Breast epithelium (tissue), 4 donors: ENCODE measurements at regions not wholly inside any gene's neighbourhood (a gene's known extent, or its start where the extent isn't known, plus 50 kb on each side); places are given as distances from the start of the nearest gene placed in this dataset.

Experiments used
- DNase-seq, 2 donors: peaks; one replicate each; pipeline ENCODE4 v3.0.0-alpha.2; 2019; ENCODE audit warnings: low spot score in 2 of 2
- H3K27ac ChIP-seq, 2 donors: fragments of 200-600 bp; sonication (generic) in 1 of 2; one replicate each; pipeline ENCODE4 v1.5.1; 2016 to 2019; ENCODE audit warnings: mild to moderate bottlenecking in 1 of 2
- H3K27me3 ChIP-seq, 2 donors: fragments of 200-600 bp; sonication (generic) in 1 of 2; one replicate each; pipeline versions ENCODE4 v1.5.1 to v1.6.0; 2017 to 2019; ENCODE audit warnings: control low read depth in 1 of 2, mild to moderate bottlenecking in 1 of 2
- H3K36me3 ChIP-seq: fragments of 200-600 bp; one replicate; pipeline ENCODE4 v1.5.1; 2019
- H3K4me1 ChIP-seq, 2 donors: fragments of 200-600 bp; sonication (generic); one replicate each; pipeline ENCODE4 v1.5.1; 2016 to 2019; ENCODE audit warnings: control low read depth in 1 of 2
- H3K4me3 ChIP-seq, 3 donors: fragments of 200-600 bp; sonication (generic); 1 replicate in 2 of 3; 2 replicates in 1 of 3; pipeline ENCODE4 v1.5.1; 2016 to 2019; ENCODE audit warnings: mild to moderate bottlenecking in 3 of 3, moderate library complexity in 2 of 3
- H3K9me3 ChIP-seq, 2 donors: fragments of 200-600 bp; sonication (generic) in 1 of 2; one replicate each; pipeline ENCODE4 v1.5.1; 2016 to 2019; ENCODE audit warnings: control low read depth in 1 of 2
- POLR2A ChIP-seq: fragments of 450-650 bp; IDR thresholded peaks from one replicate; pipeline ENCODE4 v1.6.1; 2016; ENCODE audit warnings: antibody characterized with exemption, mild to moderate bottlenecking, moderate library complexity
- POLR2AphosphoS5 ChIP-seq, 3 donors: sonication (generic); formaldehyde crosslinking; IDR thresholded peaks; one replicate each; pipeline ENCODE4 v1.6.1; 2017; ENCODE audit warnings: antibody characterized with exemption in 3 of 3
- intact Hi-C: fragments of 100-400 bp; cut with DNase I; formaldehyde crosslinking; loops from one replicate; pipeline ENCODE4 v1.15.1; 2023; ENCODE audit warnings: low total_unique reads
- TF ChIP-seq, protein P1 (sequence below), 3 donors: fragments of 450-650 bp; IDR thresholded peaks; one replicate each; pipeline ENCODE4 v1.5.1; 2016 to 2017; ENCODE audit warnings: antibody characterized with exemption in 3 of 3, mild to moderate bottlenecking in 3 of 3, moderate library complexity in 3 of 3

GRCh38 chr3:17795711-17796110 lies 53.3 kb upstream of the TBC1D5 start:
- H3K27ac ChIP-seq = no peak overlapping the region

GRCh38 chr3:17795280-17795679 lies 52.8 kb upstream of the TBC1D5 start:
- no peaks in the 10 kb centered on the region for H3K36me3 ChIP-seq
- no peak for TF ChIP-seq POLR2AphosphoS5 (IDR thresholded peaks at IDR 0.05)
- TF ChIP-seq, protein P1, sequence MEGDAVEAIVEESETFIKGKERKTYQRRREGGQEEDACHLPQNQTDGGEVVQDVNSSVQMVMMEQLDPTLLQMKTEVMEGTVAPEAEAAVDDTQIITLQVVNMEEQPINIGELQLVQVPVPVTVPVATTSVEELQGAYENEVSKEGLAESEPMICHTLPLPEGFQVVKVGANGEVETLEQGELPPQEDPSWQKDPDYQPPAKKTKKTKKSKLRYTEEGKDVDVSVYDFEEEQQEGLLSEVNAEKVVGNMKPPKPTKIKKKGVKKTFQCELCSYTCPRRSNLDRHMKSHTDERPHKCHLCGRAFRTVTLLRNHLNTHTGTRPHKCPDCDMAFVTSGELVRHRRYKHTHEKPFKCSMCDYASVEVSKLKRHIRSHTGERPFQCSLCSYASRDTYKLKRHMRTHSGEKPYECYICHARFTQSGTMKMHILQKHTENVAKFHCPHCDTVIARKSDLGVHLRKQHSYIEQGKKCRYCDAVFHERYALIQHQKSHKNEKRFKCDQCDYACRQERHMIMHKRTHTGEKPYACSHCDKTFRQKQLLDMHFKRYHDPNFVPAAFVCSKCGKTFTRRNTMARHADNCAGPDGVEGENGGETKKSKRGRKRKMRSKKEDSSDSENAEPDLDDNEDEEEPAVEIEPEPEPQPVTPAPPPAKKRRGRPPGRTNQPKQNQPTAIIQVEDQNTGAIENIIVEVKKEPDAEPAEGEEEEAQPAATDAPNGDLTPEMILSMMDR (IDR thresholded peaks at IDR 0.05) = no peak
- no peak for TF ChIP-seq POLR2A
- no peak overlapping the region for H3K27ac ChIP-seq
- H3K9me3 ChIP-seq = peaks cover 0 to 14% of the 10 kb centered on the region in 2 donors
- intact Hi-C loops = no loop called here
- no peak overlapping the region for H3K4me3 ChIP-seq
- no peak for DNase-seq
- H3K4me1 ChIP-seq = no peaks in the 10 kb centered on the region
- no peaks in the 10 kb centered on the region for H3K27me3 ChIP-seq

More at GRCh38 chr3:17795711-17796110, 53.3 kb upstream of the TBC1D5 start:
- Histone ChIP-seq H3K4me3 (no peak overlapping the region), H3K27me3 (no peaks in the 10 kb centered on the region), H3K36me3 (no peaks in the 10 kb centered on the region), H3K4me1 (no peaks in the 10 kb centered on the region), H3K9me3 (peaks cover 0 to 11% of the 10 kb centered on the region in 2 donors)
- intact Hi-C loops = no loop called here
- no peak for TF ChIP-seq POLR2A
- DNase-seq = no peak

DNA sequence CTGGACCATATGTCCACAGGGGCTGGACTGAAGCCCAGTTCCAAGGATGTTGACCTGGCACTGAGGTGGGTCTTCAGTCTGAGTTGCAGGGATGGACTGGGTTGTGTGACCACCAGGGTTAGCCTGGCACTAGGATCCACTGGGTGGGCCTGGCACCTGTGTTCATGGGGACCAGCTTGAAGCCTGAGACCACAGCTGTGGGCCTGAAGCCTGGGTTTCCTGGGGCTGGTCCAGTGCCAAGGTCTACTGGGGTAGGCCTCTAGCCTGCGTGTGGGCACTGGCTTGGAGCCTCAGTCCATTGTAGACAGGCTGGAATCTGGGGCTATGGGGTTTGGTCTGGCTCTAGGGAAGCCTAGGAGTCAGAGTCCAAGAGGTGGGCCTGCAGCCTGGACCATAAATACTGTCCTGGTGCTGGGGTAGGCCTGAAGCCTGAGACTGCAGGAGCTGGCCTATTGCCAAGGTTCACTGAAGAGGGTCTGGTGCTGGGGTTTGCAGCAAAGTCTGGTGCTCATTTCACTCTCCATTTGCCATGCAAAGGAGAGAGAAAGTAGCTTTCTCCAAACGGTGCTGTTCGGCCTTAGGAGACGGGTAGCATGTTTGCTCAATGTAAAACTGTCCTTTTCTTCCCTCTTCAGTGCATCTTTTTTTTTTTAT lies 51.2 kb upstream of the TBC1D5 start:
- Histone ChIP-seq H3K9me3 (peaks cover 0 to 14% of the 10 kb centered on the region in 2 donors), H3K36me3 (no peaks in the 10 kb centered on the region), H3K4me3 (no peak overlapping the region), H3K27ac (no peak overlapping the region), H3K4me1 (no peaks in the 10 kb centered on the region), H3K27me3 (no peaks in the 10 kb centered on the region)
- DNase-seq = no peak
- intact Hi-C loops = no loop called here
- TF ChIP-seq POLR2A = no peak
- TF ChIP-seq, protein P1 (IDR thresholded peaks at IDR 0.05) = no peak
- no peak for TF ChIP-seq POLR2AphosphoS5 (IDR thresholded peaks at IDR 0.05)
